Left lung (tissue), 4 donors: ENCODE measurements at regions not wholly inside any gene's neighbourhood (a gene's known extent, or its start where the extent isn't known, plus 50 kb on each side); places are given as distances from the start of the nearest gene placed in this dataset.

Experiments
- ATAC-seq: fragments of 200-7000 bp; cut with Tn5 transposase; one replicate; pipeline ENCODE4 v1.9.1; 2020; ENCODE audit warnings: moderate library complexity
- DNase-seq, 4 donors: peaks; one replicate each; pipeline ENCODE4 v3.0.0-alpha.2; 2013 to 2020
- H3K27ac ChIP-seq, 2 donors: fragments of 200-600 bp; sonication (generic) in 1 of 2; one replicate each; pipeline versions ENCODE4 v1.5.0 to v1.8.0; 2020 to 2021
- H3K27me3 ChIP-seq, 2 donors: fragments of 200-600 bp; sonication (generic) in 1 of 2; one replicate each; pipeline versions ENCODE4 v1.5.0 to v1.8.0; 2020 to 2021
- H3K36me3 ChIP-seq, 2 donors: fragments of 200-600 bp; sonication (generic) in 1 of 2; one replicate each; pipeline versions ENCODE4 v1.5.0 to v1.8.0; 2020 to 2021
- H3K4me1 ChIP-seq, 2 donors: fragments of 200-600 bp; one replicate each; pipeline ENCODE4 v1.8.0; 2021
- H3K4me3 ChIP-seq, 2 donors: fragments of 200-600 bp; sonication (generic) in 1 of 2; one replicate each; pipeline versions ENCODE4 v1.5.0 to v1.8.0; 2020 to 2021; ENCODE audit warnings: mild to moderate bottlenecking in 1 of 2
- H3K9me3 ChIP-seq, 2 donors: fragments of 200-600 bp; sonication (generic) in 1 of 2; one replicate each; pipeline versions ENCODE4 v1.5.0 to v1.8.0; 2020 to 2021
- intact Hi-C, 2 donors: fragments of 100-400 bp; cut with DNase I; formaldehyde crosslinking; loops; one replicate each; pipeline versions ENCODE4 v1.11.2 to v1.14.2; 2022
- TF ChIP-seq, protein P1 (sequence below), 2 donors: fragments of 200-600 bp; sonication (generic) in 1 of 2; IDR thresholded peaks; one replicate each; pipeline versions ENCODE4 v1.5.0 to v1.8.0; 2021; ENCODE audit warnings: antibody characterized with exemption in 2 of 2
- donor health status: DM: no; HTN: yes; CAD: no.
- donor health status: DM: no; HTN: no; CAD: no.

DNA sequence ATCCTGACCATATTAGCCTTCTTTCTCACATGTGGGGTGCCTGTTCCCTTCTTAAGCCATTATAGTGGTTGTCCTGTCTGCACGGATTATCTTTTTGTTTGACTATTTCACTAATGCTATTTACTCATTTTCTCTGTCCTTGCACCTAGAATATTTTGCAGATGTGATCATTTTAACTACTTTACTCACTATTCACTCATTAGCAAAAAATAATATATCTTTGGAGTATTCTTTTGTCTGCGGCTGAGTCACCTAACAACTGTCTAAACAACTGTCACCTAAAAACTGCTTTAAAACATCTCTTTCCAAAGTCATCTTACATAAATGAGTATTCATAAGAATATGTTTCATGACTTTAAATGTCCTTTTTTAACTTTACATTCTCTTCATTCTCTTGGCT, 87.4 kb downstream of the KCNJ2 start:
- Histone ChIP-seq H3K9me3 (no peaks in the 10 kb centered on the region), H3K4me1 (no peaks in the 10 kb centered on the region), H3K27me3 (no peaks in the 10 kb centered on the region), H3K4me3 (no peak overlapping the region), H3K27ac (no peak overlapping the region), H3K36me3 (no peaks in the 10 kb centered on the region)
- TF ChIP-seq, protein P1, sequence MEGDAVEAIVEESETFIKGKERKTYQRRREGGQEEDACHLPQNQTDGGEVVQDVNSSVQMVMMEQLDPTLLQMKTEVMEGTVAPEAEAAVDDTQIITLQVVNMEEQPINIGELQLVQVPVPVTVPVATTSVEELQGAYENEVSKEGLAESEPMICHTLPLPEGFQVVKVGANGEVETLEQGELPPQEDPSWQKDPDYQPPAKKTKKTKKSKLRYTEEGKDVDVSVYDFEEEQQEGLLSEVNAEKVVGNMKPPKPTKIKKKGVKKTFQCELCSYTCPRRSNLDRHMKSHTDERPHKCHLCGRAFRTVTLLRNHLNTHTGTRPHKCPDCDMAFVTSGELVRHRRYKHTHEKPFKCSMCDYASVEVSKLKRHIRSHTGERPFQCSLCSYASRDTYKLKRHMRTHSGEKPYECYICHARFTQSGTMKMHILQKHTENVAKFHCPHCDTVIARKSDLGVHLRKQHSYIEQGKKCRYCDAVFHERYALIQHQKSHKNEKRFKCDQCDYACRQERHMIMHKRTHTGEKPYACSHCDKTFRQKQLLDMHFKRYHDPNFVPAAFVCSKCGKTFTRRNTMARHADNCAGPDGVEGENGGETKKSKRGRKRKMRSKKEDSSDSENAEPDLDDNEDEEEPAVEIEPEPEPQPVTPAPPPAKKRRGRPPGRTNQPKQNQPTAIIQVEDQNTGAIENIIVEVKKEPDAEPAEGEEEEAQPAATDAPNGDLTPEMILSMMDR (IDR thresholded peaks at IDR 0.05), result no peak
- ATAC-seq (no peak), DNase-seq (no peak)
- intact Hi-C loops, result no loop called here

DNA sequence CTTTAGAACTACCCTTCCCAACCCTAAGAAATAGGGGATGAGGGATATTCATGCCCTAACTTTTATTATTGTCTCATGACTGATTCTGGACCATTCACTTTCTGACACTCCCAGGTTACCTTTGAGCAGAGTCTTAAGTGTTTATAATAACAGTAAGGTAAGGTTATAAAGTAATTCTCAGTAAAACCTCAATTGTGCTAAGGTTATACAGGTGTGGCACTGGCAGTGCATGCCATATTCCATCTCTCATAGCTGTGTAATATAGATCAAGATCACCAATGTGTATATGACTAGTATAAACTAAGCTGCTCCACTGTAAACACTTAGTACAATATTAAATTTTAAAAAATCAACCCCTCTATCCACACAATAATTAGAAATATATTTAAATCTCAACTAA, 89.1 kb downstream of the KCNJ2 start:
- H3K27me3 ChIP-seq, result no peaks in the 10 kb centered on the region
- ATAC-seq, result no peak
- H3K4me1 ChIP-seq, result no peaks in the 10 kb centered on the region
- intact Hi-C loops, result no loop called here
- DNase-seq, result no peak
- no peak overlapping the region for H3K4me3 ChIP-seq
- TF ChIP-seq, protein P1 (IDR thresholded peaks at IDR 0.05), result no peak
- H3K36me3 ChIP-seq, result no peaks in the 10 kb centered on the region
- no peak overlapping the region for H3K27ac ChIP-seq
- no peaks in the 10 kb centered on the region for H3K9me3 ChIP-seq

DNA sequence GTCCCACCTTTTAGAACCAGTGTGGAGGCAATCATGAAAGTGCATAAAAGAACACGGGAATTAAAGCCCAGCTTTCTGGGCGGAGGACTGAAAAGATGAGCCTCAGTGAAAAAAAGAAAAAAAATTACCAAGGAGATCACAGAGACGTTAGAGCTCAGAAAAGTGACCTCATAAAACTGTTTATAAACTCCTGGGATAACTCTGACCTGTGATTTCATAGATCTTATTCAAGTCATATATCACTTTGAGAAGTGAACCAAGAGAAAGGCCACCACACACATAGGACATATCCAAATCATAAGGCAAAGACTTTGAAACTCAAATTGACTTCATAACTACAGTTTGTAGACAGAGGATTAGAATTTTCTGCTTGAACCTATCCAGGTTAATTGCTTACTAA, 90.1 kb downstream of the KCNJ2 start:
- Histone ChIP-seq H3K27me3 (no peaks in the 10 kb centered on the region), H3K27ac (no peak overlapping the region), H3K4me1 (no peaks in the 10 kb centered on the region), H3K36me3 (no peaks in the 10 kb centered on the region), H3K9me3 (no peaks in the 10 kb centered on the region), H3K4me3 (no peak overlapping the region)
- intact Hi-C loops, result no loop called here
- no peak for DNase-seq
- ATAC-seq, result no peak
- TF ChIP-seq, protein P1 (IDR thresholded peaks at IDR 0.05), result no peak

DNA sequence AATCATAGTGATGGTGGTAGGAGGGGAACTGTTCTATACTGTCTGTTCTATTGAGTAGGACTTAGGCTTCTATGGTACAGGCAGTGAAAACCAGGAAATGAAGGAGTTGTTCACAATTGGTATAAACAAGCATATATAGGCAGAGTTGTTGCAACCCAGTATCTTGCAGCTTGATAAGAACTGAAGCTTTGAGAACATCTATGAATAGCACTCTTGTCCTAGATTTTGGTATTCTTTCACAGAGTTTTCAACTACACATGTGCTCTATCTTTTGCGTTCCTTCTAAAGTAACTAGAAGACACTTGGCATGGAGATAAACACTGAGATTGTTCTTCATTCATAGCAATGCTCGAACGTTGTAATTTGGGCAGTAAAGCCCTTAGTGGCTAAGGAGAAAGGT, 91.8 kb downstream of the KCNJ2 start:
- Histone ChIP-seq H3K36me3 (no peaks in the 10 kb centered on the region), H3K4me1 (peaks cover 0 to 16% of the 10 kb centered on the region in 2 donors), H3K27me3 (no peaks in the 10 kb centered on the region), H3K27ac (no peak overlapping the region), H3K9me3 (no peaks in the 10 kb centered on the region), H3K4me3 (no peak overlapping the region)
- ATAC-seq, result no peak
- intact Hi-C loops, result no loop called here
- DNase-seq, result no peak
- TF ChIP-seq, protein P1 (IDR thresholded peaks at IDR 0.05), result no peak

DNA sequence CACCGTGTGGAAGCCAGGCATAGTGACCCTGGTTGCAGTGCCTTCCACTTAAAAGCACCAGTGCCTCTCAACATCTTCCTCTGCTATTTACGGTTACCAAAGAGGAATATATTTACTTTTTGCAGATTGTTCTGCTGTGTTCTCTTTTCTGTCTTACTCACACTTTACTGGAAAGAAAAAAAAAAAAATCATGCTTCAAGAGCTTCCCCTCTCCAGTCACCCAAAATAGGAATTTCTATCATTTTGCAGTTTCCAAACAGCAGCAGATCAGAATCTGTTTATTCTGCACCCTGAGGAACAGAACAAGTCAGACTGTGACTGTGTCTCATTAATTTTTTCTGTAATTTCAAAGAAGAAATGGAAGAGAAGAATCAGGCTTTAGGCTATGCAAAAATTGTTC, 96.1 kb downstream of the KCNJ2 start:
- DNase-seq, result no peak
- ATAC-seq, result peak; percentile 73
- no peak overlapping the region for H3K4me3 ChIP-seq
- no peaks in the 10 kb centered on the region for H3K27me3 ChIP-seq
- TF ChIP-seq, protein P1 (IDR thresholded peaks at IDR 0.05), result no peak
- H3K9me3 ChIP-seq, result peaks cover 0 to 7% of the 10 kb centered on the region in 2 donors
- H3K27ac ChIP-seq, result peak overlapping the region in 1 of 2 donors; percentile 57
- H3K36me3 ChIP-seq, result no peaks in the 10 kb centered on the region
- intact Hi-C loops, result no loop called here
- peaks cover 0 to 16% of the 10 kb centered on the region in 2 donors for H3K4me1 ChIP-seq
